OCI-LY3 (cell line): ENCODE measurements at regions not wholly inside any gene's neighbourhood (a gene's known extent, or its start where the extent isn't known, plus 50 kb on each side); places are given as distances from the start of the nearest gene placed in this dataset.
A peak's percentile ranks its signal among the peaks of the same experiment; 100 is the strongest.

Experiments used
- H2AFZ ChIP-seq: fragments of 200-600, 300-600 bp; shearing (Covaris generic); 2 replicates; pipeline ENCODE4 v1.6.0; 2014; ENCODE audit warnings: antibody characterized with exemption, low read depth, low read length
- H3K27ac ChIP-seq: fragments of 200-600, 300-600 bp; sonication (generic); 2 replicates; pipeline ENCODE4 v1.5.1; 2014; ENCODE audit warnings: mild to moderate bottlenecking, low read length, moderate library complexity, mixed read lengths
- H3K27me3 ChIP-seq: fragments of 200-600, 300-600 bp; sonication (generic); 2 replicates; pipeline ENCODE4 v1.6.1; 2014; ENCODE audit warnings: low read depth, low read length, mixed read lengths
- H3K36me3 ChIP-seq: fragments of 200-600, 300-600 bp; sonication (generic); replicated peaks from 2 replicates; pipeline ENCODE3; 2014; ENCODE audit warnings: low read depth, low read length, mixed read lengths
- H3K4me1 ChIP-seq: fragments of 300-600, 200-600 bp; sonication (generic); 2 replicates; pipeline ENCODE4 v1.6.1; 2014; ENCODE audit warnings: low read length, mixed read lengths
- H3K4me2 ChIP-seq: fragments of 200-600, 300-600 bp; sonication (generic); 2 replicates; pipeline ENCODE4 v1.6.1; 2014; ENCODE audit warnings: low read length, mixed read lengths
- H3K4me3 ChIP-seq: fragments of 300-600, 200-600 bp; sonication (generic); 2 replicates; pipeline ENCODE4 v1.5.1; 2014; ENCODE audit warnings: antibody characterized with exemption, mild to moderate bottlenecking, low read length, moderate library complexity
- H3K79me2 ChIP-seq: fragments of 300-600, 200-600 bp; shearing (Covaris generic); 2 replicates; pipeline ENCODE4 v1.6.1; 2014; ENCODE audit warnings: mild to moderate bottlenecking, low read length, mixed read lengths
- H3K9ac ChIP-seq: fragments of 300-600, 200-600 bp; shearing (Covaris generic); 2 replicates; pipeline ENCODE4 v1.6.0; 2014; ENCODE audit warnings: mild to moderate bottlenecking, low read length, moderate library complexity
- H3K9me3 ChIP-seq: fragments of 200-600, 300-600 bp; shearing (Covaris generic); 2 replicates; pipeline ENCODE4 v1.6.1; 2014; ENCODE audit warnings: low read length, mixed read lengths; ENCODE audit not compliant: insufficient read depth
- H4K20me1 ChIP-seq: fragments of 200-600, 300-600 bp; sonication (generic); 2 replicates; pipeline ENCODE4 v1.6.1; 2016; ENCODE audit warnings: low read length, mixed read lengths; ENCODE audit not compliant: insufficient read depth
- CTCF ChIP-seq: fragments of 200-600, 300-600 bp; sonication (generic); IDR thresholded peaks from 2 replicates; pipeline ENCODE4 v1.5.1; 2014; ENCODE audit warnings: antibody characterized with exemption, low read length, low read depth
- EZH2phosphoT487 ChIP-seq: fragments of 200-600 bp; shearing (Covaris generic); IDR thresholded peaks from 2 replicates; pipeline ENCODE4 v1.6.1; 2018; ENCODE audit warnings: antibody characterized with exemption, mixed run types, low read depth

DNA sequence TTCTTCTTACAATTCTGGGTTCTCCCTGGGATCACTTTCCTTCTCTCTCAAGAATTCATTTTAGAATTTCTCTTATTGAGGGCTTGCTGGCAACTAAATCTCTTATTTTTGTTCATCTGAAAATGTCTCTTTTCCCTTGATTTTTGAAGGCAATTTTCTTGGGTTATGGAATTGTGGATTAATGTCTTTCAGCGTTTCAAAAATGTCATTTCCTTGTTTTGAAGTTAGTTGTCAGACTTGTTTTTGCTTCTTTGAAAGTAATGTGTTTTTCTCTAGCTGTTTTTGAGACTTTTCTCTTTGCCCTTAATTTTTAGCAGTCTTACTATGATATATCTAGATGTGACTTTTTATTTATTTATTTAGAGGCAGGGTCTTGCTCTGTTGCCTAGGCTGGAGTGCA is 205.7 kb downstream of the CHIC2 start:
- no peak overlapping the region for H3K4me3 ChIP-seq
- no peaks in the 10 kb centered on the region for H3K27me3 ChIP-seq
- no peak overlapping the region for H3K27ac ChIP-seq
- H3K9me3 ChIP-seq: no peaks in the 10 kb centered on the region
- no peaks in the 10 kb centered on the region for H3K79me2 ChIP-seq
- no peak overlapping the region for H2AFZ ChIP-seq
- TF ChIP-seq CTCF: no peak
- no peak for TF ChIP-seq EZH2phosphoT487
- H3K4me1 ChIP-seq: peaks cover 17% of the 10 kb centered on the region
- no peak overlapping the region for H3K9ac ChIP-seq
- H3K4me2 ChIP-seq: no peak overlapping the region
- H4K20me1 ChIP-seq: no peaks in the 10 kb centered on the region
- no peaks in the 10 kb centered on the region for H3K36me3 ChIP-seq

DNA sequence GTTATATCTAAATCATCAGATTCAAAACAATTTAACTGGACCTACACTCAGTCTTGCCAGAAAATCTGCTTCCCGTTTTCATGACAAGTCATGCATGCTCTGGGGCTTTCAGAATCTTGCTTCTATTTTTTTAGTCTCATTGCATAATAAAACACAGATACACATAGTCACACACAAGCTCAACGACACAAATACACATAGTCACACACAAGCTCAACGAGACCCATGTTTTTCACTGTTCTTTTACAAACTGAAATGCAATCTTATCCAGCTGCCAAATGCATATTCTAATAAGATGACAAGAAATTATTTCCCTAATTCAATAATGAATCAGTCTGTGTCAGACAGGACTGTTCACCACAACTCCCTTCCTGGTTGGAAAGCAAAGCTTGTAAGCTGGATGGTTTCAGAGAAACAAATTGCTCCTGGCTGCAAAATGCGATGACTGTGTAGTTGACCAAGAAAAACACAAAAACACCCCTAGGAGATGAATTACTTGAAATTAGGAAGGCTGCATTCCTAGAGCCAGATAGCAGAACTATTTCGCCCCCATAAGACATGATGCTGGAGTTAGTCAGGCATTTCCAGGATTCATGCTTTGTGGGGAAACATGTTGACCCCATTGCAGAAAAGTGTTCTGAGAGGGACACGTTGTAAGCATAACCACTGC is 208.7 kb downstream of the CHIC2 start:
- peak overlapping the region; percentile 25; the same call in 1 of the 2 replicates for H3K4me3 ChIP-seq
- H3K9me3 ChIP-seq: no peaks in the 10 kb centered on the region
- no peaks in the 10 kb centered on the region for H4K20me1 ChIP-seq
- peaks cover 17% of the 10 kb centered on the region for H3K4me1 ChIP-seq
- H2AFZ ChIP-seq: 0 out of 2 replicates have a peak overlapping the region, but pooled peaks have one; percentile 19
- H3K36me3 ChIP-seq: no peaks in the 10 kb centered on the region
- no peak for TF ChIP-seq CTCF
- H3K9ac ChIP-seq: no peak overlapping the region
- H3K79me2 ChIP-seq: no peaks in the 10 kb centered on the region
- H3K27me3 ChIP-seq: no peaks in the 10 kb centered on the region
- H3K27ac ChIP-seq: no peak overlapping the region
- H3K4me2 ChIP-seq: peak overlapping the region; percentile 50

DNA sequence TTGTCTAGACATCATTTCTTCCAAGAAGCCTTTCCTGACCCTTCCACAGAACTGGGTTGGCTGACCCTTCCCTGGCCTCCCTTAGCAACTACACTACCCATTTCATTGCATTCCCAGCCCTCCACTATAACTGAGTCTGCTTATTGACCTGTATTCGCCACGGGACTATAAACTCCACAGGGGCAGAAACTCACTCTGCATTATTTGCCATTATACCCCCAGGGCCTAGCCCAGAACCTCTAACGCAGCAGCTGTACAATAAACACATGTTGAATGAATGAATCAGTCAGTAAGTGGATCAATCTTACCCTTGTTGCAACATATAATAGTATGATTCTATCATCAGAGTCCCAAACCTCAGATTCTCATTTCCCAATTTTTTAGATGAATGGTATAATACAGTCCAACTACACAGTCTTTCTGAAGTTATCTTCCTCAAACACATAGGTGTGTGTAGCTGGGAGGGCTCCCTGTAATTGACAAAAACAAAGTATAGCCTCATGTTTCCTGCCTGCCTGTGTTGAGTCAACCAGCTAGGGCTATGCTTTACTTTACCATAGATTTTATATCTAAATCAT is 209.3 kb downstream of the CHIC2 start:
- peaks cover 17% of the 10 kb centered on the region for H3K4me1 ChIP-seq
- H3K27me3 ChIP-seq: no peaks in the 10 kb centered on the region
- no peaks in the 10 kb centered on the region for H3K9me3 ChIP-seq
- no peaks in the 10 kb centered on the region for H3K79me2 ChIP-seq
- H3K9ac ChIP-seq: no peak overlapping the region
- H2AFZ ChIP-seq: no peak overlapping the region
- H4K20me1 ChIP-seq: no peaks in the 10 kb centered on the region
- no peak overlapping the region for H3K27ac ChIP-seq
- H3K4me3 ChIP-seq: no peak overlapping the region
- TF ChIP-seq EZH2phosphoT487: no peak
- no peak for TF ChIP-seq CTCF
- H3K4me2 ChIP-seq: peak overlapping the region; percentile 50
- no peaks in the 10 kb centered on the region for H3K36me3 ChIP-seq

GRCh38 chr4:53852343-53852742 is 212.1 kb downstream of the CHIC2 start:
- Histone ChIP-seq H3K36me3 (no peaks in the 10 kb centered on the region), H3K27me3 (no peaks in the 10 kb centered on the region), H3K4me3 (no peak overlapping the region), H3K4me2 (no peak overlapping the region), H4K20me1 (no peaks in the 10 kb centered on the region), H3K79me2 (no peaks in the 10 kb centered on the region), H3K27ac (no peak overlapping the region), H3K4me1 (peaks cover 17% of the 10 kb centered on the region), H3K9ac (no peak overlapping the region), H2AFZ (no peak overlapping the region), H3K9me3 (no peaks in the 10 kb centered on the region)
- TF ChIP-seq EZH2phosphoT487 (no peak), CTCF (no peak)
